HAP-1 (cell line): ENCODE measurements at regions not wholly inside any gene's neighbourhood (a gene's known extent, or its start where the extent isn't known, plus 50 kb on each side); places are given as distances from the start of the nearest gene placed in this dataset.

Source experiments
- DNase-seq, 2 experiments: peaks; one replicate each; pipeline ENCODE4 v3.0.0-alpha.2; 2016 to 2020; ENCODE audit warnings: low spot score in 2 of 2
- H3K27me3 ChIP-seq: fragments of 250-450 bp; sonication (Bioruptor Pico); 2 replicates; pipeline ENCODE4 v1.5.1; 2020; ENCODE audit warnings: low read depth, mild to moderate bottlenecking, moderate library complexity
- H3K36me3 ChIP-seq: fragments of 250-450 bp; sonication (Bioruptor Pico); replicated peaks from 2 replicates; pipeline ENCODE4 v1.5.1; 2020; ENCODE audit warnings: mild to moderate bottlenecking
- H3K4me1 ChIP-seq: fragments of 250-450 bp; sonication (Bioruptor Pico); 2 replicates; pipeline ENCODE4 v1.5.1; 2020; ENCODE audit warnings: mild to moderate bottlenecking
- H3K4me3 ChIP-seq: fragments of 250-450 bp; sonication (Bioruptor Pico); 2 replicates; pipeline ENCODE4 v1.5.1; 2020; ENCODE audit warnings: mild to moderate bottlenecking, moderate library complexity
- H3K9me3 ChIP-seq: fragments of 250-450 bp; sonication (Bioruptor Pico); 2 replicates; pipeline ENCODE4 v1.5.1; 2020; ENCODE audit warnings: mild to moderate bottlenecking, moderate library complexity
- in situ Hi-C: fragments of 300-500 bp; cut with MboI; formaldehyde crosslinking; loops from 3 replicates; pipeline ENCODE4 v1.14.3; 2020; ENCODE audit warnings: low sequenced_read_pairs, inconsistent platforms, mixed read lengths

DNA sequence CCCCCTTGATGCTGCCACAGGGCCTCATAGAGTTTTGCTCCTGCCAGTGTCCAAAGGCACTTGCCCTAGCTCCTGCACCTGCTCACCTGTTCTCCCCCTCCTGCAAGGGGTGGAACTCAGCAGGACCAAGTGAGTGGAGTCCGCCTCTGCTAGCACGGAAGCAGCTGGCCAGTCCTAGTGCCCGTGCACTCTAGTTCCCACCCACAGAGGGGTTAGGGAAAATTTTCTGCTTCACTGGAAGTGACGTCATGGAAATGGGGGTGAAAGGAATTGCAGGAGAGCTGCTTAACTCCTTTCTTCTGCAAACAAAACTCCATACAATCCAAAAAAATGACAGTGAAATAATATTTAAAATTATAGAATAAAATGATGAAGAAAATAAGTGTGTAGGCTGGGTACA, 609.7 kb upstream of the SLITRK1 start:
- no peak for DNase-seq
- H3K36me3 ChIP-seq: no peaks in the 10 kb centered on the region
- H3K9me3 ChIP-seq: no peaks in the 10 kb centered on the region
- H3K27me3 ChIP-seq: no peaks in the 10 kb centered on the region
- no peak overlapping the region for H3K4me3 ChIP-seq
- in situ Hi-C loops: no loop called here
- H3K4me1 ChIP-seq: no peaks in the 10 kb centered on the region; the same call in 1 of the 2 replicates

- Histone ChIP-seq H3K9me3 (no peaks in the 10 kb centered on the region), H3K4me1 (no peaks in the 10 kb centered on the region; the same call in 1 of the 2 replicates), H3K36me3 (no peaks in the 10 kb centered on the region), H3K4me3 (no peak overlapping the region), H3K27me3 (no peaks in the 10 kb centered on the region)
- DNase-seq: no peak
- in situ Hi-C loops: no loop called here
Measured at GRCh38 chr13:84487752-84488151, 605.5 kb upstream of the SLITRK1 start.

DNA sequence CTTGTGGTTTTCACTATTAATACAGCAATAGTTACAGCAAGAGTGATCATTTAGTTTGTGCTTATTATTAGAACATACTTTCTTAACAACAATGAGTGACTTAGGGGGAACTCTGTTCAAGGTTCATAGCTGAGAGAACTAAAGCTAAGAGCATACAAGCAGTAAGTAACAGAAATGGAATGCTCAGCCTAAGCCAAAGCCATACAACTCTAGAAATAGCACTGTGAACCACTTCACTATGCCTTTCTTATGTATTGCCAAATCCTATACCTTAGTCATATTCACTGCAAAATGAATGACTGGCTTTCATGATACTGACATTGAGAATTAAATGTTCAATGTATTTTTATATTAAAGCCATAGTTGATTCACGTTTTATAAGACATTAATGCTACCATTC, 599.7 kb upstream of the SLITRK1 start:
- no peaks in the 10 kb centered on the region for H3K9me3 ChIP-seq
- no peaks in the 10 kb centered on the region for H3K36me3 ChIP-seq
- no peak overlapping the region for H3K4me3 ChIP-seq
- in situ Hi-C loops: no loop called here
- no peaks in the 10 kb centered on the region for H3K27me3 ChIP-seq
- H3K4me1 ChIP-seq: no peaks in the 10 kb centered on the region
- DNase-seq: no peak

DNA sequence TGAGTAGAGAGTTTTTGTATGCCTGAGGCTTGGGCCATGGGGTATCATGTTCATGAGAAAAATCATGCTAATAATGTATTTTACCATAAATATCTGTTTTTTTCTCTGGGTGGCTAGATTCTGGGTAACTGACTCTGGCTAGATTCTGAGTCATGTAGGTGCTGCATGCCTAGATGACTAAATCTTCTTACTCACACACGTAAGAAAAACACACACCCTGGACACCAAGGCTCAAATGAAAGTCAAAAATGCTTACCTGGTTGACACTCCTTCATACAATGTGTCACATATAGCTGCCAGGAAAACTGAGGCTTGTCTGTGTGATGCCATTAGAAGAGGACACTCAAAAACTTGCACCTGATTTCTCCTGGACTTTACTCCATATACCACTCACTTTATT, 597.4 kb upstream of the SLITRK1 start:
- in situ Hi-C loops: no loop called here
- H3K27me3 ChIP-seq: no peaks in the 10 kb centered on the region
- no peak for DNase-seq
- no peaks in the 10 kb centered on the region for H3K4me1 ChIP-seq
- no peaks in the 10 kb centered on the region for H3K36me3 ChIP-seq
- H3K4me3 ChIP-seq: no peak overlapping the region
- no peaks in the 10 kb centered on the region for H3K9me3 ChIP-seq

DNA sequence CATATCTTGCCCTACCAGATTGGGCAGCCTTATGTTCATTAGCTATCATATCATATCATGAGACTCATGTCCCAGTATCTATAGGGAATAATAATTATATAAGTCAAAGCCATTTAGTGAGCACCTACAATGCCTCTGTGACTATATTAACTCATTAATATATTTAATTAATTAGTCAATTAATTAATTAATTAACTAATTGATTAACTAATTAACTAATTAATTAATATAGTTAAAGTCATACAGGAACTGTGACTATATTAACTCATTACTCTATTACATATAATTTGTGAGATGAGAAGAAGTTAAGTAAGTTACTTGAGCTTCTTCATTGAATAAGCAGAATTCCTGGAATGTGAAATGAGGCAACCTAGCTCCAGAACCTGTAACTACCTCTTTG, 588.3 kb upstream of the SLITRK1 start:
- no peak for DNase-seq
- no peaks in the 10 kb centered on the region for H3K36me3 ChIP-seq
- no peaks in the 10 kb centered on the region for H3K9me3 ChIP-seq
- H3K27me3 ChIP-seq: no peaks in the 10 kb centered on the region
- H3K4me3 ChIP-seq: no peak overlapping the region
- no peaks in the 10 kb centered on the region for H3K4me1 ChIP-seq
- in situ Hi-C loops: no loop called here

- no peak for DNase-seq
- H3K4me1 ChIP-seq: no peaks in the 10 kb centered on the region
- H3K36me3 ChIP-seq: no peaks in the 10 kb centered on the region
- in situ Hi-C loops: no loop called here
- no peaks in the 10 kb centered on the region for H3K9me3 ChIP-seq
- H3K27me3 ChIP-seq: no peaks in the 10 kb centered on the region
- no peak overlapping the region for H3K4me3 ChIP-seq
Measured at GRCh38 chr13:84466461-84466860, 584.2 kb upstream of the SLITRK1 start.

GRCh38 chr13:84460989-84461388, 578.7 kb upstream of the SLITRK1 start:
- no peak overlapping the region for H3K4me3 ChIP-seq
- H3K9me3 ChIP-seq: no peaks in the 10 kb centered on the region
- no peak for DNase-seq
- no peaks in the 10 kb centered on the region for H3K4me1 ChIP-seq
- no peaks in the 10 kb centered on the region for H3K36me3 ChIP-seq
- H3K27me3 ChIP-seq: no peaks in the 10 kb centered on the region
- in situ Hi-C loops: no loop called here

DNA sequence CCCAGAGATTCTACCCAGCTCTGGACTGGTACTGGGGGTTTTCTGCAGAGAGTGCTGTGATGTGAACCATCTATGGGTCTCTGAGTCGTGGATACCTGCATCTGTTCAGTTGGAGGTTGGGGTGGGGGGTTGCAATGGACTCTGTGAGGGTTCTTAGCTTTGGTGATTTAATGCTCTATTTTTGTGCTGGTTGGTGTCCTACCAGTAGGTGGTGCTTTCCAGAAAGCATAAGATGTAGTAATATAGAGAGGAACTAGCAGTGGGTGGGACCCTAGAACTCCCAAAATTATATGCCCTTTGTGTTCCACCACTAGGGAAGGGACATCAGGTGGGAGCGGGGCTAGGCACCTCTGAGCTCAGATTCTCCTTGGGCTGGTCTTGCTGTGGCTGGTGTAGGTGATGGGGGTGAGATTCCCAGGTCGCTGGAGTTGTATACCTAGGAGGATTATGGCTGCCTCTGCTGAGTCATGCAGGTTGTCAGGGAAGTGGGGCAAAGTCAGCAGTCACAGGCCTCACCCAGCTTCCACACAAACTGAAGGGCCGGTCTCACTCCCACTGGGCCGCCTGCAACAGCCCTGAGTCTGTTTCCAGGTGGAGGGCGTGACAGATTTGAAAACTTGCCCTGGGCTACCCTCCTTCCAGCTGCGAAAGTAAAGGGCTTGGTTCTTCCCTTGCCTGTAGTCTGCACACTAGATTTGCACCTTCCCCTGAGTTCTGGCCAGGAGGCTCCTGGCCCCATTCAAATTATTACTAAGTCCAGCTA, 573.0 kb upstream of the SLITRK1 start:
- in situ Hi-C loops: no loop called here
- H3K27me3 ChIP-seq: no peaks in the 10 kb centered on the region
- no peaks in the 10 kb centered on the region for H3K9me3 ChIP-seq
- no peak overlapping the region for H3K4me3 ChIP-seq
- no peak for DNase-seq
- H3K4me1 ChIP-seq: no peaks in the 10 kb centered on the region
- no peaks in the 10 kb centered on the region for H3K36me3 ChIP-seq

DNA sequence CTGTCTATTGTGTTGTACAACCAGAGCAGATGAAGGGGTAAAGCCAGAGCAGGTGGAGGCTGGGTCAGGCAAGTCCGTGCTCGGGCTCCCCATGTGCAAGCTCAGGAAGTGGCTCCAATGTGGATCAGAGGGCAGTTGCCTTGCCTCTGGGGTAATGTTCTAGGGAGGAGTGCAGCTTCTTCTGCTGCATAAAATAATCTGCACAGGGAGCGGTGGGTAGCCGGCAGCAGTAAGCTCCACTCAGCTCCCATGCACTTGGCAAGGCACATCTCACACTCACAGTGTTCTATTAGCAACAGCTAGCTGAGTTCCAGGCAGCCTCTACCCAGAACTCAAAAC, 565.3 kb upstream of the SLITRK1 start:
- Histone ChIP-seq H3K4me3 (no peak overlapping the region), H3K27me3 (no peaks in the 10 kb centered on the region), H3K4me1 (no peaks in the 10 kb centered on the region), H3K9me3 (no peaks in the 10 kb centered on the region), H3K36me3 (no peaks in the 10 kb centered on the region)
- in situ Hi-C loops: no loop called here
- no peak for DNase-seq

DNA sequence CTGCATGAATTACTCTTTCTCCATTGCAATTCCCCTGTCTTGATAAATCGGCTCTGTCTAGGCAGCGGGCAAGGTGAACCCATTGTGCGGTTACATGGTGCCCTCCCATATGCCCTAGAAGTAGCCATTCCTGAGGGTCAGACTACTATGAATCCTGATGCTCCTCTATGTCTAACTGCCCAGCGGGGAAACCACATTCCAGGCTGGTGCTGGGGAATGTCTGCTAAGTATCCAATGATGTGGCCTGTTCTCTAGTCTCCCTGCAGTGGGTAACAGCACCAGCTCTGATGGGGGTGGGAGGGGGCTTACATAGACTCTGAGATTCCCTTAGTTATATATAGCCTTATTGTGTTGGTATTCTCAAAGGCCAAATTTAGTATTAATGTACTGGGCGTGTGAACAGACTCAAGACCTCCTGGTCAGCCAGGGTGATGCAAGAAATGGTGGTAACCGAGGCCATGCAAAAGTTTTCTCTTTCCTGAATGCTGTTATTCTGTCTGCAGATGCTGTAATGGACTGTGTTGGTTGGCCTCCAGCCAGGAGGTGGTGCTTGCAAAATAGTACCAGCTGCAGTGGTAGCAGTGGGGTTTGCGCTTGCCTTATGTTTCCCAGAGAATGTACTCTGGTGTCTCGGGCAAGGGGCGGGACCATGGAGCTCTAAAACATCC, 564.8 kb upstream of the SLITRK1 start:
- Histone ChIP-seq H3K9me3 (no peaks in the 10 kb centered on the region), H3K36me3 (no peaks in the 10 kb centered on the region), H3K4me1 (no peaks in the 10 kb centered on the region), H3K27me3 (no peaks in the 10 kb centered on the region), H3K4me3 (no peak overlapping the region)
- no peak for DNase-seq
- in situ Hi-C loops: no loop called here

DNA sequence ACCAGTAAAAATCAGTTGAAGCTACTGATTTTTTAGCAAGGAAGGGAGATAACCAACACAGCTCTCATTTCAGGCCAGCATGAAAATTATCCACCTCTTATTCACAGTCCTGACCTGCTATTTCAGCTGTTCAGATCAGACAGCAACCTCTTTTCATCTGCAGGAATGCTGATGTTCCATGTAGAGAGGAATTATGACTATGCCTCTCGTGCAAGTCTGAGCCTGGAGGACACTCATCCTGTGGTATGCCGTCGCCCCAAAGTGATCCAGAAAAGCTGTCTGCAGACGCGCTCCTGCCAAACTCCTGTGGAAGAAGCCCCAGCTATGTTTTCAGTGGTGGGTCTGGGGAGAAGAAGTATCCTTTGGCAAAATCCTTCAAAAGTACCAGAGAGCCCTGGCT, 563.5 kb upstream of the SLITRK1 start:
- in situ Hi-C loops: no loop called here
- no peak for DNase-seq

DNA sequence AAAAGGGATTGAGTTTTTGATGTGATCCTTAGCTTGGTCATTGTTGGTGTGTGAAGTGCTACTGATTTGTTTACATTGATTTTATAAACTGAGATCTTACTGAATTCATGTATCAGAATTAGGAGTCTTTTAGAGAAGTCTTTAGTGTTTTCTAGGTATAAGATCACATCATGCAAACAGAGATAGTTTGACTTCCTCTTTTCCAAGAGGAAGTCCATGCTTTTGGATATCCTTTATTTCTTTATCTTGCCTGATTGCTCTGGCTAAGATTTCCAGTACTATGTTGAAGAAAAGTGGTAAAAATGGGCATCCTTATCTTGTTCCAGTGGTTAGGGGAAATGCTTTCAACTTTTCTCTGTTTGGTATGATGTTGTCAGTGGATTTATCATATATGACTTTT, 561.2 kb upstream of the SLITRK1 start:
- Histone ChIP-seq H3K9me3 (no peaks in the 10 kb centered on the region), H3K4me1 (no peaks in the 10 kb centered on the region), H3K36me3 (no peaks in the 10 kb centered on the region), H3K27me3 (no peaks in the 10 kb centered on the region), H3K4me3 (no peak overlapping the region)
- no peak for DNase-seq
- in situ Hi-C loops: no loop called here

More for the DNA sequence above, 563.5 kb upstream of the SLITRK1 start:
- Histone ChIP-seq H3K4me3 (no peak overlapping the region), H3K9me3 (no peaks in the 10 kb centered on the region), H3K36me3 (no peaks in the 10 kb centered on the region), H3K4me1 (no peaks in the 10 kb centered on the region), H3K27me3 (no peaks in the 10 kb centered on the region)

DNA sequence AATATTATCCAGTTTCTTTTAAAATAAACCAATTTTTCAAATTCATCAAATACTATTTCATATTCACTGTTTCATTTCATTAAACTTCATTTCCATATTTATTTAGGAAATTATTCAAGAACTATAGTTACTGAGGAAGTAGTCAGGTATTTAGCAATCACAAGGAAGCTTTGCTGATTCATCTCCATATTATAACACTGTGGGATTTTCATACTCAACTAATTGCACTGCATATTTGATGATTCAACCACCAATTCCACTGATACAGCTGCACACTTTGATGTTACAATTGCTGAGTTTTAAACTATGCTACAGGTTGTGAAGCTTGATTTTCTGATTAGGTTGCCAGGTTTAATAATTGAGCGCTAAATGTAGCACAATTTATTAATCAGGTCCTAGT, 556.8 kb upstream of the SLITRK1 start:
- no peaks in the 10 kb centered on the region for H3K4me1 ChIP-seq
- no peak for DNase-seq
- H3K9me3 ChIP-seq: no peaks in the 10 kb centered on the region
- H3K36me3 ChIP-seq: no peaks in the 10 kb centered on the region
- no peaks in the 10 kb centered on the region for H3K27me3 ChIP-seq
- in situ Hi-C loops: no loop called here
- H3K4me3 ChIP-seq: no peak overlapping the region

DNA sequence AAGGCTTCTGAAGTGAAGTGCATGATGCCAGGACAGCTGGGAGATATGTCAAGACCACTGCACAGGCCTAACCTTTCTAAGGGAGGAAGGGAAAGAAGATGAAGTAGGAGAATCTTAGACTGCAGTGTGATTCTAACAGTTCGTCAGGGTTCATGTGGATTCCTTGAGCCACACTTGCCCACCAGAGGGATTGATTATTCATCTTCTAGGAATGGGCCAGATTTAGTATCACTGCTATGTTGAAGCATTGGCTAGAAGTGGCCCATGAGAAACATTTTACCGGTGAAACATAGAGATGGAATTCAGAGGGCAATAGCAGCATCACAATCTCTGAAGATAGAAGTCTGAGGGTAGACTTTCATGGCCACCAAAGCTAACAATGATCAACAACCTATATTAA, 550.8 kb upstream of the SLITRK1 start:
- in situ Hi-C loops: no loop called here
- Histone ChIP-seq H3K9me3 (no peaks in the 10 kb centered on the region), H3K27me3 (no peaks in the 10 kb centered on the region), H3K4me1 (no peaks in the 10 kb centered on the region), H3K4me3 (no peak overlapping the region), H3K36me3 (no peaks in the 10 kb centered on the region)
- DNase-seq: no peak

DNA sequence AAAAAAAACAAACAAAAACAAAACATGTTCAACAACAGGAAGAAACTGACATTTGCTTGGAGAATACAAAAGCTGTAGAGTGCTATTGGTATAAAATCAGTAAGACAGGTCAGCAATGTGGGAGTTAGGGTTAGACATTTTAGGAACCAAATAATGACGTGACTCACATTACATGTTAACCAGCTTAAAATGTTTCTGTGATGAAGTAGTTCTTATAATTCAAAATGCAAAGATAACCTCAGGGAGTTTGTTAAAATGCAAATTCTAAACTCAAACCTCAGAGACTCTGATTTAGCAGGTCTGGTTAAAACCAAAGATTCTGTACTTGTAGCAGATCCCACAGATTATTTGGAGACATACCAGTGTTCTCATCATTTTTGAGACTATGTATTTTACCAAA, 549.4 kb upstream of the SLITRK1 start:
- no peak for DNase-seq
- in situ Hi-C loops: no loop called here
- no peak overlapping the region for H3K4me3 ChIP-seq
- no peaks in the 10 kb centered on the region for H3K27me3 ChIP-seq
- no peaks in the 10 kb centered on the region for H3K4me1 ChIP-seq
- no peaks in the 10 kb centered on the region for H3K9me3 ChIP-seq
- no peaks in the 10 kb centered on the region for H3K36me3 ChIP-seq
